CD14-positive monocyte (primary cell): ENCODE measurements at regions not wholly inside any gene's neighbourhood (a gene's known extent, or its start where the extent isn't known, plus 50 kb on each side); places are given as distances from the start of the nearest gene placed in this dataset.

Experiments used
- DNase-seq, 3 donors: peaks; one replicate each; pipeline ENCODE4 v3.0.0-alpha.2; 2011 to 2022
- H2AFZ ChIP-seq: 2 replicates; pipeline ENCODE4 v1.6.0; 2012; ENCODE audit warnings: mild to moderate bottlenecking, low read depth, low read length, inconsistent platforms; ENCODE audit not compliant: insufficient read depth, poor library complexity, severe bottlenecking
- H3K27ac ChIP-seq, 2 donors: 1 replicate in 1 of 2; 2 replicates in 1 of 2; pipeline ENCODE4 v1.5.1; 2012 to 2013; ENCODE audit warnings: low read length in 2 of 2, control low read depth in 1 of 2, inconsistent platforms in 1 of 2, low read depth in 1 of 2, mild to moderate bottlenecking in 1 of 2
- H3K27me3 ChIP-seq, 2 donors: one replicate each; pipeline versions ENCODE4 v1.6.0 to v1.6.1; 2011 to 2013; ENCODE audit warnings: low read length in 2 of 2; ENCODE audit not compliant: control insufficient read depth in 2 of 2, insufficient read depth in 2 of 2
- H3K36me3 ChIP-seq, 2 donors: replicated peaks in 1 of 2; 1 replicate in 1 of 2; 2 replicates in 1 of 2; pipeline versions ENCODE4 v1.5.1 to v1.6.1; 2012 to 2013; ENCODE audit warnings: low read length in 2 of 2, control low read depth in 1 of 2, inconsistent platforms in 1 of 2, mild to moderate bottlenecking in 1 of 2; ENCODE audit not compliant: insufficient read depth in 2 of 2, control insufficient read depth in 1 of 2
- H3K4me1 ChIP-seq, 2 donors: 1 replicate in 1 of 2; 2 replicates in 1 of 2; pipeline versions ENCODE4 v1.5.1 to v1.6.1; 2012 to 2013; ENCODE audit warnings: low read length in 2 of 2, control low read depth in 1 of 2, inconsistent platforms in 1 of 2, mild to moderate bottlenecking in 1 of 2, moderate library complexity in 1 of 2; ENCODE audit not compliant: insufficient read depth in 2 of 2, control insufficient read depth in 1 of 2
- H3K4me2 ChIP-seq: replicated peaks from 2 replicates; pipeline ENCODE3; 2012; ENCODE audit warnings: low read length, moderate library complexity, mild to moderate bottlenecking; ENCODE audit not compliant: poor library complexity, severe bottlenecking; ENCODE audit errors: extremely low read depth
- H3K4me3 ChIP-seq, 3 experiments: fragments of 200-600 bp in 1 of 3; sonication (generic) in 1 of 3; replicated peaks in 1 of 3; 1 replicate in 2 of 3; 2 replicates in 1 of 3; pipeline ENCODE4 v1.5.1; 2011 to 2013; ENCODE audit warnings: low read length in 3 of 3, mild to moderate bottlenecking in 3 of 3, control low read depth in 2 of 3, low read depth in 2 of 3, inconsistent platforms in 1 of 3, moderate library complexity in 1 of 3
- H3K79me2 ChIP-seq: 2 replicates; pipeline ENCODE4 v1.6.0; 2012; ENCODE audit warnings: mild to moderate bottlenecking, control low read depth, inconsistent platforms, low read length, moderate library complexity; ENCODE audit not compliant: insufficient read depth
- H3K9ac ChIP-seq: 2 replicates; pipeline ENCODE4 v1.6.0; 2017; ENCODE audit warnings: low read length, mild to moderate bottlenecking; ENCODE audit not compliant: insufficient read depth, poor library complexity, severe bottlenecking
- H3K9me3 ChIP-seq, 2 donors: replicated peaks in 1 of 2; 1 replicate in 1 of 2; 2 replicates in 1 of 2; pipeline versions ENCODE4 v1.5.1 to v1.6.1; 2012 to 2013; ENCODE audit warnings: low read length in 2 of 2, control low read depth in 1 of 2; ENCODE audit not compliant: control insufficient read depth in 1 of 2, insufficient read depth in 1 of 2
- H4K20me1 ChIP-seq: 2 replicates; pipeline ENCODE4 v1.6.0; 2012; ENCODE audit warnings: mild to moderate bottlenecking, low read length, control low read depth, moderate library complexity; ENCODE audit not compliant: insufficient read depth
- H3K27ac Mint-ChIP-seq, 7 donors: one replicate each; pipeline ENCODE4 v1.8.0; 2020; ENCODE audit warnings: mild to moderate bottlenecking in 7 of 7, mixed read lengths in 7 of 7, moderate library complexity in 6 of 7, inconsistent platforms in 2 of 7
- H3K27me3 Mint-ChIP-seq, 3 donors: one replicate each; pipeline ENCODE4 v1.8.0; 2021 to 2022; ENCODE audit warnings: low read depth in 3 of 3, mild to moderate bottlenecking in 3 of 3, mixed read lengths in 3 of 3, moderate library complexity in 3 of 3, inconsistent platforms in 1 of 3
- H3K36me3 Mint-ChIP-seq, 2 donors: one replicate each; pipeline ENCODE4 v1.8.0; 2020; ENCODE audit warnings: mixed read lengths in 2 of 2, inconsistent platforms in 1 of 2, mild to moderate bottlenecking in 1 of 2
- H3K4me1 Mint-ChIP-seq: one replicate; pipeline ENCODE4 v1.8.0; 2020; ENCODE audit warnings: mild to moderate bottlenecking, mixed read lengths
- H3K4me3 Mint-ChIP-seq, 2 donors: one replicate each; pipeline ENCODE4 v1.8.0; 2020; ENCODE audit warnings: mild to moderate bottlenecking in 2 of 2, mixed read lengths in 2 of 2, moderate library complexity in 1 of 2
- H3K9me3 Mint-ChIP-seq, 7 donors: one replicate each; pipeline ENCODE4 v1.8.0; 2020 to 2022; ENCODE audit warnings: mixed read lengths in 7 of 7, mild to moderate bottlenecking in 6 of 7, moderate library complexity in 6 of 7, inconsistent platforms in 2 of 7
- CTCF ChIP-seq: fragments of 200-600 bp; IDR thresholded peaks from one replicate; pipeline ENCODE4 v1.8.0; 2022; ENCODE audit warnings: antibody characterized with exemption, mild to moderate bottlenecking
- WGBS: methylation state at CpG from one replicate; pipeline ENCODE4 v1.1.5; 2013; ENCODE audit warnings: missing lambda C conversion rate; ENCODE audit not compliant: insufficient coverage; 5-methylcytosine and 5-hydroxymethylcytosine counted together
- intact Hi-C, 2 donors: fragments of 100-400 bp; cut with micrococcal nuclease; formaldehyde crosslinking; loops; one replicate each; pipeline versions ENCODE4 v1.15.0 to v1.15.1; 2023

GRCh38 chr3:81033185-81033584 lies 728.3 kb downstream of the GBE1 start:
- no peaks in the 10 kb centered on the region for H4K20me1 ChIP-seq
- H3K27me3 ChIP-seq = no peaks in the 10 kb centered on the region
- H3K79me2 ChIP-seq = no peaks in the 10 kb centered on the region
- H2AFZ ChIP-seq = no peak overlapping the region
- Mint-ChIP-seq H3K4me3 (no peak overlapping the region), H3K36me3 (no peaks in the 10 kb centered on the region), H3K9me3 (peaks cover 0 to 6% (median 0%) of the 10 kb centered on the region in 7 donors), H3K27me3 (no peaks in the 10 kb centered on the region), H3K27ac (no peak overlapping the region), H3K4me1 (no peaks in the 10 kb centered on the region)
- H3K9me3 ChIP-seq = no peaks in the 10 kb centered on the region
- H3K4me1 ChIP-seq = no peaks in the 10 kb centered on the region
- H3K9ac ChIP-seq = no peak overlapping the region
- 80% methylated on average over 1 of the region's 2 CpGs for WGBS
- TF ChIP-seq CTCF = no peak
- DNase-seq = no peak
- no peak overlapping the region for H3K4me3 ChIP-seq
- H3K36me3 ChIP-seq = no peaks in the 10 kb centered on the region
- intact Hi-C loops = no loop called here
- no peak overlapping the region for H3K27ac ChIP-seq
- H3K4me2 ChIP-seq = no peak overlapping the region

GRCh38 chr3:81029861-81030260 lies 731.6 kb downstream of the GBE1 start:
- H2AFZ ChIP-seq = no peak overlapping the region
- H3K27me3 ChIP-seq = no peaks in the 10 kb centered on the region
- no peak overlapping the region for H3K4me2 ChIP-seq
- H3K27ac ChIP-seq = no peak overlapping the region
- H3K4me3 Mint-ChIP-seq = no peak overlapping the region
- no peak overlapping the region for H3K4me3 ChIP-seq
- no peaks in the 10 kb centered on the region for H3K36me3 Mint-ChIP-seq
- no peaks in the 10 kb centered on the region for H3K9me3 ChIP-seq
- intact Hi-C loops = no loop called here
- no peaks in the 10 kb centered on the region for H3K36me3 ChIP-seq
- no peaks in the 10 kb centered on the region for H3K4me1 Mint-ChIP-seq
- H3K27ac Mint-ChIP-seq = no peak overlapping the region
- H3K9ac ChIP-seq = no peak overlapping the region
- WGBS = no CpG with 5 or more reads among the region's 2 CpGs
- H3K79me2 ChIP-seq = no peaks in the 10 kb centered on the region
- no peaks in the 10 kb centered on the region for H4K20me1 ChIP-seq
- no peak for TF ChIP-seq CTCF
- H3K9me3 Mint-ChIP-seq = peaks cover 0 to 5% (median 3%) of the 10 kb centered on the region in 7 donors
- H3K4me1 ChIP-seq = no peaks in the 10 kb centered on the region
- H3K27me3 Mint-ChIP-seq = peaks cover 0 to 3% (median 0%) of the 10 kb centered on the region in 3 donors
- no peak for DNase-seq
